HEK293 (cell line): ENCODE measurements at regions not wholly inside any gene's neighbourhood (a gene's known extent, or its start where the extent isn't known, plus 50 kb on each side); places are given as distances from the start of the nearest gene placed in this dataset.

Experiments
- CTCF ChIA-PET: fragments of 350-600 bp; formaldehyde crosslinking; extraction: SDS; loops from one replicate; lab custom pipeline; 2021; ENCODE audit warnings: antibody characterized with exemption; lab: Yijun Ruan, JAX
- POLR2A ChIA-PET: fragments of 300-600 bp; formaldehyde crosslinking; extraction: SDS; loops from one replicate; lab custom pipeline; 2020; ENCODE audit warnings: antibody characterized with exemption, inconsistent platforms; lab: Yijun Ruan, JAX
- H3K27ac ChIP-seq: fragments of 200-500 bp; sonication (Bioruptor generic); 2 replicates; pipeline ENCODE4 v1.5.1; 2014; ENCODE audit warnings: low read depth, low read length, control low read depth, inconsistent platforms; ENCODE audit errors: extremely low read depth
- H3K36me3 ChIP-seq, 2 experiments: fragments of 200-500 bp in 1 of 2; sonication (Bioruptor generic) in 1 of 2; 1 replicate in 1 of 2; 2 replicates in 1 of 2; pipeline ENCODE4 v1.5.1; 2014 to 2017; ENCODE audit warnings: inconsistent platforms in 2 of 2, low read length in 2 of 2; ENCODE audit not compliant: control insufficient read depth in 2 of 2, insufficient read depth in 1 of 2
- H3K4me1 ChIP-seq: fragments of 200-500 bp; sonication (Bioruptor generic); 2 replicates; pipeline ENCODE4 v1.5.1; 2014; ENCODE audit warnings: mild to moderate bottlenecking, low read length, inconsistent platforms; ENCODE audit not compliant: control insufficient read depth, insufficient read depth
- H3K4me3 ChIP-seq: 2 replicates; pipeline ENCODE4 v1.5.1; 2011; ENCODE audit warnings: low read depth, mild to moderate bottlenecking, control low read depth, low read length, moderate library complexity
- H3K9me3 ChIP-seq: fragments of 200-500 bp; sonication (Bioruptor generic); 2 replicates; pipeline ENCODE4 v1.5.1; 2014; ENCODE audit warnings: low read depth, low read length, inconsistent platforms; ENCODE audit not compliant: control insufficient read depth, insufficient read depth
- BCL11B ChIP-seq: fragments of 450-650 bp; formaldehyde crosslinking; IDR thresholded peaks from 2 replicates; pipeline ENCODE4 v1.5.1; 2016; ENCODE audit warnings: low read depth, missing biosample characterization, missing genetic modification characterization
- GLI2 ChIP-seq: fragments of 450-650 bp; formaldehyde crosslinking; IDR thresholded peaks from 2 replicates; pipeline ENCODE4; 2017; ENCODE audit warnings: missing biosample characterization, missing genetic modification characterization, low read depth, borderline replicate concordance
- KLF9 ChIP-seq: fragments of 450-650 bp; formaldehyde crosslinking; IDR thresholded peaks from 2 replicates; pipeline ENCODE4 v1.5.1; 2016; ENCODE audit warnings: missing biosample characterization, missing genetic modification characterization, low read depth
- SCRT2 ChIP-seq: fragments of 450-650 bp; formaldehyde crosslinking; IDR thresholded peaks from 2 replicates; pipeline ENCODE4 v1.5.1; 2016; ENCODE audit warnings: missing biosample characterization, missing genetic modification characterization
- SP3 ChIP-seq: fragments of 450-650 bp; formaldehyde crosslinking; IDR thresholded peaks from 2 replicates; pipeline ENCODE4 v1.5.1; 2016; ENCODE audit warnings: missing biosample characterization, missing genetic modification characterization
- ZBTB17 ChIP-seq: fragments of 450-650 bp; formaldehyde crosslinking; IDR thresholded peaks from 2 replicates; pipeline ENCODE4 v1.5.1; 2016; ENCODE audit warnings: missing biosample characterization, missing genetic modification characterization
- ZFP41 ChIP-seq: fragments of 450-650 bp; formaldehyde crosslinking; IDR thresholded peaks from 2 replicates; pipeline ENCODE4 v1.5.1; 2016; ENCODE audit warnings: missing biosample characterization, missing genetic modification characterization, borderline replicate concordance
- ZNF174 ChIP-seq: fragments of 450-650 bp; formaldehyde crosslinking; IDR thresholded peaks from 2 replicates; pipeline ENCODE4 v1.5.0; 2017; ENCODE audit warnings: missing biosample characterization, mild to moderate bottlenecking, missing genetic modification characterization
- ZNF223 ChIP-seq: fragments of 450-650 bp; formaldehyde crosslinking; IDR thresholded peaks from 2 replicates; pipeline ENCODE4 v1.5.1; 2016; ENCODE audit warnings: missing biosample characterization, missing genetic modification characterization
- ZNF23 ChIP-seq: fragments of 450-650 bp; formaldehyde crosslinking; IDR thresholded peaks from 2 replicates; pipeline ENCODE4 v1.5.1; 2016; ENCODE audit warnings: missing biosample characterization, missing genetic modification characterization, borderline replicate concordance
- ZNF24 ChIP-seq: fragments of 450-650 bp; formaldehyde crosslinking; IDR thresholded peaks from 2 replicates; pipeline ENCODE4 v1.5.1; 2016; ENCODE audit warnings: missing biosample characterization, missing genetic modification characterization
- ZNF529 ChIP-seq: fragments of 450-650 bp; formaldehyde crosslinking; IDR thresholded peaks from 2 replicates; pipeline ENCODE4 v1.5.1; 2017; ENCODE audit warnings: missing genetic modification characterization, missing biosample characterization; ENCODE audit not compliant: insufficient replicate concordance
- ZNF548 ChIP-seq: fragments of 450-650 bp; formaldehyde crosslinking; IDR thresholded peaks from 2 replicates; pipeline ENCODE4 v1.5.1; 2016; ENCODE audit warnings: missing biosample characterization, missing genetic modification characterization
- ZNF585B ChIP-seq: fragments of 450-650 bp; formaldehyde crosslinking; IDR thresholded peaks from 2 replicates; pipeline ENCODE4 v1.5.1; 2016; ENCODE audit warnings: missing biosample characterization, missing genetic modification characterization
- ZNF610 ChIP-seq: fragments of 450-650 bp; formaldehyde crosslinking; IDR thresholded peaks from 2 replicates; pipeline ENCODE4 v1.5.1; 2016; ENCODE audit warnings: missing biosample characterization, missing genetic modification characterization, borderline replicate concordance
- ZNF747 ChIP-seq: fragments of 450-650 bp; formaldehyde crosslinking; IDR thresholded peaks from 2 replicates; pipeline ENCODE4 v1.5.1; 2016; ENCODE audit warnings: missing biosample characterization, missing genetic modification characterization
- TF ChIP-seq, protein P1 (sequence below): fragments of 450-650 bp; formaldehyde crosslinking; IDR thresholded peaks from 2 replicates; pipeline ENCODE4 v1.5.1; 2016; ENCODE audit warnings: missing biosample characterization, missing genetic modification characterization
- TF ChIP-seq, protein P2 (sequence below): fragments of 450-650 bp; formaldehyde crosslinking; IDR thresholded peaks from 2 replicates; pipeline ENCODE4 v1.5.1; 2016; ENCODE audit warnings: missing biosample characterization, missing genetic modification characterization
- TF ChIP-seq, protein P3 (sequence below): fragments of 450-650 bp; formaldehyde crosslinking; IDR thresholded peaks from 2 replicates; pipeline ENCODE4 v1.5.1; 2016; ENCODE audit warnings: missing biosample characterization, missing genetic modification characterization, borderline replicate concordance

DNA sequence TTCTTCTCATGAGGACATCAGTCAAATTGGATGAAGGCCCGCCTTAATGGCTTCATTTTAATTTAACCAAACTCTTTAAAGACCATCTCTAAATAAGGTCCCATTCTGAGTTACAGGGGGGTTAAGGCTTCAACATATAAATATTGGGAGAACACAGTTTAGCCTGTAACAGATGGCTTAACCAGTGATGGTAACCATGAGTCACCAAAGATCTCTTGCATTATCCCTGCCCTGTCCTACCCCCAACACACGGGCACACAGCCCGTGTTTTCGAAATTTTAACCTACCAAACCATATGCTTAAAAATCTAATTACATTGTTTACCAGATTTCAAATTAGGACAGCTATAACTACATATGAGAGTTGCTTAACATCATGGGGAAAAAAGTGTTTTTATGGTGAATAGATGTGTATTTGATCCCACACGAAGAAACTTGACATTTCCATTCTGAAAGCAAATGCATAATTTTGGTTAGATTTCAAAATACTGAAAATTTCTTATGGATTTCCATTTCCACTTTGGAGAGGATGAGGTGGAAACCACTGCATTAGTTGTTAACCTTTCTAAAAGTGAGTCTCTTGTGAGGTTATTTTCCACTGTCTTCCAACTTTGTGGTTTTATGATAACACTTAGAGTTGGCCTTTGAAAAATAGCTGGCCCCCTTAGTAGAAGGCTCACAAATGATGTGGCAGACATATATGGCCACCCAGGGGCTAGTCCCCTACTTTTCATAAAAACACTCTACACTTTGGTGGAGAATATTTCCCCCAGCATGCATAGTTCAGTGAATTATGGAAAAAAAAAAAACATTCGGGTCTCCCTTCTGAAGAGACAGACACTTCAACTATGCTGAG is 849.3 kb downstream of the TLE1 start:
- TF ChIP-seq SCRT2 (tag by site-specific recombination) (no peak), KLF9 (tag by site-specific recombination) (no peak), ZNF24 (tag by site-specific recombination) (no peak), ZNF223 (tag by site-specific recombination) (no peak), ZNF548 (tag by site-specific recombination) (no peak), ZNF747 (tag by site-specific recombination) (no peak), ZNF585B (no peak), ZNF610 (no peak), ZNF529 (tag by site-specific recombination) (no peak), GLI2 (tag by site-specific recombination) (no peak)
- TF ChIP-seq, protein P1, sequence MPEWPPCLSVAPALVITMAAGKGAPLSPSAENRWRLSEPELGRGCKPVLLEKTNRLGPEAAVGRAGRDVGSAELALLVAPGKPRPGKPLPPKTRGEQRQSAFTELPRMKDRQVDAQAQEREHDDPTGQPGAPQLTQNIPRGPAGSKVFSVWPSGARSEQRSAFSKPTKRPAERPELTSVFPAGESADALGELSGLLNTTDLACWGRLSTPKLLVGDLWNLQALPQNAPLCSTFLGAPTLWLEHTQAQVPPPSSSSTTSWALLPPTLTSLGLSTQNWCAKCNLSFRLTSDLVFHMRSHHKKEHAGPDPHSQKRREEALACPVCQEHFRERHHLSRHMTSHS (tag by site-specific recombination): no peak
- TF ChIP-seq, protein P2, sequence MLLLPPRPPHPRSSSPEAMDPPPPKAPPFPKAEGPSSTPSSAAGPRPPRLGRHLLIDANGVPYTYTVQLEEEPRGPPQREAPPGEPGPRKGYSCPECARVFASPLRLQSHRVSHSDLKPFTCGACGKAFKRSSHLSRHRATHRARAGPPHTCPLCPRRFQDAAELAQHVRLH (tag by site-specific recombination): no peak
- no peaks in the 10 kb centered on the region for H3K36me3 ChIP-seq
- H3K4me3 ChIP-seq: no peak overlapping the region
- ChIA-PET POLR2A (no interaction called here), CTCF (no interaction called here)
- no peaks in the 10 kb centered on the region for H3K9me3 ChIP-seq
- H3K27ac ChIP-seq: no peak overlapping the region
- 0 out of 2 replicates have a peak, but pooled peaks cover 2% of the 10 kb centered on the region for H3K4me1 ChIP-seq

DNA sequence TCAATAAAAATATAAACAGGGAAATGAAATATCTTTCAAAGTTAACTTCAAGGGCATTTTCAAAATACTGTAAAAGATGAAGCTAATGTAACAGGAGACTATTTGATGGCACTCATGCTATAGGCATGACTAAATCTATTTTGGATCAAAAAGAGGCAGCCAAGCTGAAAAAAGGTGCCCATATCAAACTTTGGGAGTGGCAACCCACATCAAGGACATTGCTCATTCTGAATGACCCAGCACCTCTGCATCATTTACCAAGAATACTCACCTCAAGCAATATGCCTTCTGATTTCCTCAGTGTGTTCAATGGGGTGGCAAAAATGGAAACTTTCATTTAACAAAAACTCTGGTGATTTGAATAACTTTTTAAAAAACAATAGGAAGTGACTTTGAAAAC is 853.3 kb downstream of the TLE1 start:
- no peaks in the 10 kb centered on the region for H3K9me3 ChIP-seq
- TF ChIP-seq BCL11B (tag by site-specific recombination) (no peak), ZFP41 (no peak), ZNF23 (tag by site-specific recombination) (no peak), SP3 (tag by site-specific recombination) (no peak), ZNF174 (tag by site-specific recombination) (no peak)
- no peaks in the 10 kb centered on the region for H3K4me1 ChIP-seq
- ChIA-PET CTCF (no interaction called here), POLR2A (no interaction called here)
- H3K36me3 ChIP-seq: no peaks in the 10 kb centered on the region
- no peak overlapping the region for H3K4me3 ChIP-seq
- no peak overlapping the region for H3K27ac ChIP-seq

DNA sequence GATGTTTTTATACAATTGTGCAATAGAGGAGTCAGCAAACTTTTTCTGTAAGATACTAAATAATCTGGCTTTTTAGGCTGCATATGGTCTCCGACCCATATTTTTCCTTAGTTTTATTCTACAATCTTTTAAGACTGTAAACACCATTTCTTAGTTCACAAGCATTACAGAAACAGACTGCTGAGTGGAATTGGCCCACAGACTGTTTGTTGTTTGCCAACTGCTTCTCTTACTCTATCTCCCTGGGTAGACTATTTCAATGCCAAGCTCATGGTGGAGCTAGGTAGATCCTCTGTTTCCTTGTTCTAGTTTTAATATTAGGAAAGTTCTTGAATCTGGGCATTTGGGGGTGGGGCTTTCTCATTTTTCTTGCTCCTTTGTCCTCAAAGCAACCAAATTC is 857.6 kb downstream of the TLE1 start:
- ChIA-PET POLR2A (no interaction called here), CTCF (no interaction called here)
- Histone ChIP-seq H3K9me3 (no peaks in the 10 kb centered on the region), H3K36me3 (no peaks in the 10 kb centered on the region), H3K4me1 (no peaks in the 10 kb centered on the region), H3K27ac (no peak overlapping the region), H3K4me3 (no peak overlapping the region)
- no peak for TF ChIP-seq ZBTB17 (tag by site-specific recombination)
- TF ChIP-seq, protein P3, sequence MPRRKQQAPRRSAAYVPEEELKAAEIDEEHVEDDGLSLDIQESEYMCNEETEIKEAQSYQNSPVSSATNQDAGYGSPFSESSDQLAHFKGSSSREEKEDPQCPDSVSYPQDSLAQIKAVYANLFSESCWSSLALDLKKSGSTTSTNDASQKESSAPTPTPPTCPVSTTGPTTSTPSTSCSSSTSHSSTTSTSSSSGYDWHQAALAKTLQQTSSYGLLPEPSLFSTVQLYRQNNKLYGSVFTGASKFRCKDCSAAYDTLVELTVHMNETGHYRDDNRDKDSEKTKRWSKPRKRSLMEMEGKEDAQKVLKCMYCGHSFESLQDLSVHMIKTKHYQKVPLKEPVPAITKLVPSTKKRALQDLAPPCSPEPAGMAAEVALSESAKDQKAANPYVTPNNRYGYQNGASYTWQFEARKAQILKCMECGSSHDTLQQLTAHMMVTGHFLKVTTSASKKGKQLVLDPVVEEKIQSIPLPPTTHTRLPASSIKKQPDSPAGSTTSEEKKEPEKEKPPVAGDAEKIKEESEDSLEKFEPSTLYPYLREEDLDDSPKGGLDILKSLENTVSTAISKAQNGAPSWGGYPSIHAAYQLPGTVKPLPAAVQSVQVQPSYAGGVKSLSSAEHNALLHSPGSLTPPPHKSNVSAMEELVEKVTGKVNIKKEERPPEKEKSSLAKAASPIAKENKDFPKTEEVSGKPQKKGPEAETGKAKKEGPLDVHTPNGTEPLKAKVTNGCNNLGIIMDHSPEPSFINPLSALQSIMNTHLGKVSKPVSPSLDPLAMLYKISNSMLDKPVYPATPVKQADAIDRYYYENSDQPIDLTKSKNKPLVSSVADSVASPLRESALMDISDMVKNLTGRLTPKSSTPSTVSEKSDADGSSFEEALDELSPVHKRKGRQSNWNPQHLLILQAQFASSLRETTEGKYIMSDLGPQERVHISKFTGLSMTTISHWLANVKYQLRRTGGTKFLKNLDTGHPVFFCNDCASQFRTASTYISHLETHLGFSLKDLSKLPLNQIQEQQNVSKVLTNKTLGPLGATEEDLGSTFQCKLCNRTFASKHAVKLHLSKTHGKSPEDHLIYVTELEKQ (tag by site-specific recombination): no peak
